ENCODE measurements at regions not wholly inside any gene's neighbourhood (a gene's known extent, or its start where the extent isn't known, plus 50 kb on each side); places are given as distances from the start of the nearest gene placed in this dataset.

DNA sequence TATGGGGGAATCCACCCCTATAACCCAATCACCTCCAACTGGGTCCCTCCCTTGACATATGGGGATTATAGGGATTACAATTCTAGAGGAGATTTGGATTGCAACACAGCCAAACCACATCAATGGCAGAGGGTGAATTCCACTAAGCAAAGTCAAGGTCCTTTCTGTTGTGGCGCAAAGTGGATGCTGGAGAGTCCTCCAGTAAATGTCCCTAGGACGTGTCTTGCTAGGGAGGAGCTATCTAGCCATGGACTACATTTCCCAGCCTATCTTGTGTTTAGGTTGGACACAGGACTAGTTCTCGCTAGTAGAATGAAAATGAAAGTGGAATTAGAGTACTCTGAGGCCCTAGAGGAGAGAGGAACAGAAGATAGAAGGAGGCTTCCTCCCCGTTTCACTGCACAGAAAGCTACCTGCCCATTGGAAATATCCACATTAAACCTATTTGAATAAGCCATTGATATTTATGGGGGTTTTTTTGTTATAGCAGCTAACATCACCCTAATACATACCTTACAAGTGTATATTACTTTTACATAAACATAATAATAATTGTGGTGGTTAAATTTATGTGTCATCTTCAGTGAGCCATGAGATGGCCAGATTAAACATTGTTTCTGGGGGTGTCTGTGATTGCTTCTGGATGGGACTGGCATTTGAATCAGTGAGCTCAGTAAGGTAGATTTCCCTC lies 56.7 kb upstream of the ERCC4 start:
- TF ChIP-seq CTCF (conservative IDR thresholded peaks at IDR 0.05; ENCODE audit: low read depth in 2 of 2) (no peak), POLR2AphosphoS5 (IDR thresholded peaks at IDR 0.05; ENCODE audit: low read depth) (no peak), EZH2 (IDR thresholded peaks at IDR 0.05; ENCODE audit: low read depth, unreplicated experiment) (no peak), REST (IDR thresholded peaks at IDR 0.05; ENCODE audit: unreplicated experiment) (no peak), CREB1 (CRISPR knock-in tag; IDR thresholded peaks at IDR 0.05; ENCODE audit: low read depth) (no peak)
